ENCODE measurements at regions not wholly inside any gene's neighbourhood (a gene's known extent, or its start where the extent isn't known, plus 50 kb on each side); places are given as distances from the start of the nearest gene placed in this dataset.
"Not testable (repeated sequence)": the region's sequence is repeated elsewhere in the genome, so short reads cannot be mapped to it uniquely, and the experiment has no call there.

DNA sequence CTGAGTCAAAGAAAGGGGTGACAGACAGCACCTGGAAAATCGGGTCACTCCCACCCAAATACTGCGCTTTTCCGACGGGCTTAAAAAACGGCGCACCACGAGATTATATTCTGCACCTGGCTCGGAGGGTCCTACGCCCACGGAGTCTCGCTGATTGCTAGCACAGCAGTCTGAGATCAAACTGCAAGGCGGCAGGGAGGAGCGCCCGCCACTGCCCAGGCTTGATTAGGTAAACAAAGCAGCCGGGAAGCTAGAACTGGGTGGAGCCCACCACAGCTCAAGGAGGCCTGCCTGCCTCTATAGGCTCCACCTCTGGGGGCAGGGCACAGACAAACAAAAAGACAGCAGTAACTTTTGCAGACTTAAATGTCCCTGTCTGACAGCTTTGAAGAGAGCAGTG is 106.6 kb upstream of the NOL4 start:
- H2BK5ac ChIP-seq (ENCODE audit: low read depth, low read length, poor library complexity, severe bottlenecking); H4K5ac ChIP-seq (ENCODE audit: low read depth, low read length); H2AFZ ChIP-seq (replicated peaks; ENCODE audit: low read length, poor library complexity); H3K9me3 ChIP-seq (ENCODE audit: control insufficient read depth, insufficient read depth, low read length); H4K91ac ChIP-seq (ENCODE audit: insufficient read depth, low read depth, low read length); H2AK5ac ChIP-seq (ENCODE audit: low read depth, low read length); H3K79me1 ChIP-seq (ENCODE audit: low read depth in 1 of 2, low read length in 2 of 2); H3K14ac ChIP-seq (replicated peaks; ENCODE audit: low read depth, low read length); H2BK15ac ChIP-seq (ENCODE audit: low read depth, low read length); dilution Hi-C loops (cut with HindIII; ENCODE audit: low sequenced_read_pairs, unreplicated experiment); H2BK120ac ChIP-seq (ENCODE audit: low read depth, low read length); POLR2A ChIA-PET (ENCODE audit: unreplicated experiment); in situ Hi-C loops (cut with MboI; ENCODE audit: low sequenced_read_pairs); H3K4me3 ChIP-seq (ENCODE audit: insufficient read depth, low read depth, low read length); H4K8ac ChIP-seq (ENCODE audit: low read depth in 2 of 2, low read length in 2 of 2); H3K4me1 ChIP-seq (ENCODE audit: control insufficient read depth, insufficient read depth, low read length); intact Hi-C loops (cut with micrococcal nuclease); H3K27me3 ChIP-seq (ENCODE audit: control insufficient read depth, insufficient read depth, low read length); H3K18ac ChIP-seq (ENCODE audit: low read depth, low read length); CTCF ChIA-PET; ATAC-seq (ENCODE audit: low read depth); H3K23ac ChIP-seq (ENCODE audit: low read depth, low read length); H3K9ac ChIP-seq (ENCODE audit: low read depth, low read length); H2BK20ac ChIP-seq (ENCODE audit: low read depth, low read length); H4K20me1 ChIP-seq (ENCODE audit: insufficient read depth, low read length); H3K27ac ChIP-seq (ENCODE audit: insufficient read depth, low read length); H3K4ac ChIP-seq (ENCODE audit: low read depth, low read length); H2AK9ac ChIP-seq (replicated peaks; ENCODE audit: low read depth, low read length, poor library complexity); H3K9me1 ChIP-seq (ENCODE audit: insufficient read depth, low read length); H3K4me2 ChIP-seq (ENCODE audit: low read depth, low read length); H3K36me3 ChIP-seq (ENCODE audit: control insufficient read depth, insufficient read depth, low read length); DNase-seq; H3K56ac ChIP-seq (ENCODE audit: extremely low read depth, insufficient read depth, low read length); BruUV-seq (replicated peaks): not testable (repeated sequence)
- WGBS, 2 experiments (ENCODE audit: extremely low coverage in 2 of 2, insufficient read length in 1 of 2): no CpG with 5 or more reads among the region's 15 CpGs
